Liver (tissue), 3 donors: ENCODE measurements at regions not wholly inside any gene's neighbourhood (a gene's known extent, or its start where the extent isn't known, plus 50 kb on each side); places are given as distances from the start of the nearest gene placed in this dataset.

Experiments
- CTCF ChIP-seq: fragments of 150-350 bp; IDR thresholded peaks from 2 replicates; pipeline ENCODE4 v1.5.1; 2017; ENCODE audit warnings: improper control_type of control experiment, low read depth, low read length; ENCODE audit not compliant: missing input control
- FOXA1 ChIP-seq: IDR thresholded peaks from 2 replicates; pipeline ENCODE4 v1.6.1; 2016; ENCODE audit warnings: antibody characterized with exemption
- RAD21 ChIP-seq, 2 donors: IDR thresholded peaks; 2 replicates each; pipeline ENCODE4 v1.6.1; 2016; ENCODE audit warnings: antibody characterized with exemption in 2 of 2, mild to moderate bottlenecking in 2 of 2
- TAF1 ChIP-seq: conservative IDR thresholded peaks from 2 replicates; pipeline ENCODE4 v1.6.1; 2016; ENCODE audit warnings: antibody characterized with exemption, mild to moderate bottlenecking
- YY1 ChIP-seq: IDR thresholded peaks from 2 replicates; pipeline ENCODE4 v1.6.1; 2016; ENCODE audit warnings: antibody characterized with exemption, mild to moderate bottlenecking
- donor health status: healthy.
- donor health status: healthy.

- TF ChIP-seq CTCF (no peak), YY1 (no peak), TAF1 (no peak), RAD21 (IDR thresholded peaks at IDR 0.05) (no peak), FOXA1 (no peak)
These were observed 416.0 kb downstream of the SIPA1L2 start for GRCh38 chr1:232213928-232214327.
